GM12873 (cell line): ENCODE measurements at regions not wholly inside any gene's neighbourhood (a gene's known extent, or its start where the extent isn't known, plus 50 kb on each side); places are given as distances from the start of the nearest gene placed in this dataset.

ENCODE experiments used
- CTCF ChIP-seq: IDR thresholded peaks from 2 replicates; pipeline ENCODE4 v1.5.1; 2012; ENCODE audit warnings: low read depth, mild to moderate bottlenecking, moderate library complexity, low read length, control low read depth; ENCODE audit not compliant: insufficient read depth; ENCODE audit errors: missing control alignments

- no peak for TF ChIP-seq CTCF
Measured at GRCh38 chr1:199101635-199102034, 462.8 kb downstream of the PTPRC start.

- TF ChIP-seq CTCF, result no peak
Measured at GRCh38 chr1:199102239-199102638, 463.4 kb downstream of the PTPRC start.

GRCh38 chr1:199109160-199109559 lies 470.3 kb downstream of the PTPRC start:
- no peak for TF ChIP-seq CTCF

GRCh38 chr1:199112365-199112764 lies 473.5 kb downstream of the PTPRC start:
- TF ChIP-seq CTCF, result no peak

GRCh38 chr1:199113265-199113869 lies 474.5 kb downstream of the PTPRC start:
- TF ChIP-seq CTCF, result peak; percentile 95

GRCh38 chr1:199116488-199116887 lies 477.6 kb downstream of the PTPRC start:
- TF ChIP-seq CTCF, result no peak

GRCh38 chr1:199121047-199121446 lies 482.2 kb downstream of the PTPRC start:
- no peak for TF ChIP-seq CTCF

GRCh38 chr1:199122085-199122484 lies 483.2 kb downstream of the PTPRC start:
- TF ChIP-seq CTCF, result no peak
